HTR-8/SVneo (cell line): ENCODE measurements at regions not wholly inside any gene's neighbourhood (a gene's known extent, or its start where the extent isn't known, plus 50 kb on each side); places are given as distances from the start of the nearest gene placed in this dataset.

Experiments used
- DNase-seq: peaks from one replicate; pipeline ENCODE4 v3.0.0; 2011; ENCODE audit warnings: low spot score, mixed read lengths; ENCODE audit not compliant: insufficient read length
- FAIRE-seq: peaks from 2 replicates; lab custom pipeline; 2011; peaks lifted over from hg19 to GRCh38; lab: Jason Lieb, UNC

- DNase-seq (no peak), FAIRE-seq (no peak)
Measured at GRCh38 chr14:84592770-84593169, 937.2 kb upstream of the FLRT2 start.

- DNase-seq (no peak), FAIRE-seq (no peak)
Measured at GRCh38 chr14:84610086-84610485, 919.9 kb upstream of the FLRT2 start.

- FAIRE-seq, result no peak
- DNase-seq, result no peak
Measured at GRCh38 chr14:84622357-84622756, 907.6 kb upstream of the FLRT2 start.

GRCh38 chr14:84643446-84643845 is 886.5 kb upstream of the FLRT2 start:
- DNase-seq (no peak), FAIRE-seq (no peak)

DNA sequence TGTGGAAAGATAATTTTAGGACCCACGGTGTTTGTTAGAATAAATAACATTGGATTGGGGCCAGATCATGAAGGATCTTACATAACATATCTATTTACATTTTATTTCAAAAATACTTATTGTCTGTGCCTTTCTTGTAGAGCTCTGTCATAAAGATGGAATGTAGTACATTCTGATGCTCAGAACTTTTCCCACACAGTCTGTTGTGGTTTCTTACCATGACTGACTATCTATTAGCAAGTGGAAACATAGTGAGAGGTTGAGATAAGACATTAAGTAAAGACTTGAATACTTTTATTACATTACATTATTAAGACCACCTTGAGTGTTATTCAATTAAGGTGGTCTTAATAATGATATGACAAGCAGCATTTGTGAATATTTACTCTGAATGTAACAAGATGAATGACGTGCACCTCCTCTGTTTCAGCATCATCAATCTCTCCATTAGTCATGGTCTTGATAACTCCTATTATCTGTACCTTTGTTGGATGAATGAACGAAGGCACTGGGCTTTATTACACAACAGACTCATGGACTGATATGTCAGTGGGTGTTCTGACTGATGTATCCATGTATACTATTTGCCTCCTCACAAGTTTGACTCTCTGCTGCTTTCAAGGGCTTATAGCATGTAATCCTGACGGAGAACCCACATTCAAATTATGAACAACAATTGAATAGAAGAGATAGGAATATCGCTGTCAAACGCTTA is 883.0 kb upstream of the FLRT2 start:
- FAIRE-seq (no peak), DNase-seq (no peak)

GRCh38 chr14:84655014-84655413 is 874.9 kb upstream of the FLRT2 start:
- FAIRE-seq, result no peak
- DNase-seq, result no peak

DNA sequence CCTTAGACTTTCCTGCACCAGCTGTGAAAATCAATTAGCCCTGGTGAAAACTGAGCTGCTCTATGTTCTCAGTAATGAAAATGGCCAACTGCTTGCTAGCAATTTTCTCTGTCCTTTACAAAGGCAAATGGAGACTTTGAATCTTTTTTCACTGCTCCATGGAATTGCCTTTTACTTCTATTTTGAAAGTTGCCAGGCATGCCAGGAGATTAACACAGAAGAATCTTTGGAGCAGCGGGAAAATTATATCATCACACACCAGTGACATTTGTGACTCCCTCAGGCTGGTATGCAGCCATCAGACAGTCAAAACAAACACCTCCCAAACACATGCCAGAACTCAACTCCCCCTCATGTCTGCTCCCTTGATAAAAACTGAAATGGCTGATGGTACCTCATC is 872.0 kb upstream of the FLRT2 start:
- DNase-seq (no peak), FAIRE-seq (no peak)

- DNase-seq, result no peak
- FAIRE-seq, result no peak
Measured at GRCh38 chr14:84670796-84671195, 859.1 kb upstream of the FLRT2 start.

- no peak for DNase-seq
- no peak for FAIRE-seq
Measured at GRCh38 chr14:84671776-84672175, 858.2 kb upstream of the FLRT2 start.

- DNase-seq (no peak), FAIRE-seq (no peak)
Measured at GRCh38 chr14:84674636-84675035, 855.3 kb upstream of the FLRT2 start.

- DNase-seq (no peak), FAIRE-seq (no peak)
Measured at GRCh38 chr14:84686550-84686949, 843.4 kb upstream of the FLRT2 start.

GRCh38 chr14:84688297-84689025 is 841.5 kb upstream of the FLRT2 start:
- FAIRE-seq (no peak), DNase-seq (no peak)

DNA sequence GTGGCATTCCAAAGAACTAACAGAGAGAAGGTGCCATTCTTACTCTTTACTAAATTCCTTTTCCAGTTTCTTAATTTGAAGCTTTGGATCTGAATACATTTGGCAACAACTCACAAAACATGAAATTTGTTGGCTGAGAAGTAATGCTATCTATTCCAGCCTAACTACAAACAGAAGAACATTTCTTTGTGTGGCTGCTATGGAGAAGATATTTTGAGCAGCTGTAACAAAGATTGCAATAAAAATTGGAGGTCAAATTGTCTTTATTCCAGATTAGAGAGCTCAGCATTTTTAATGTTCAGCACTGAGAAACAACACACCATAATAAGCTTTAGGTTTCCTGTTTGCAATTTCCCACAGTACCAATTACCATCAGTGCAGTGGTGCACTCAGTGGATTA is 835.8 kb upstream of the FLRT2 start:
- FAIRE-seq (no peak), DNase-seq (no peak)

DNA sequence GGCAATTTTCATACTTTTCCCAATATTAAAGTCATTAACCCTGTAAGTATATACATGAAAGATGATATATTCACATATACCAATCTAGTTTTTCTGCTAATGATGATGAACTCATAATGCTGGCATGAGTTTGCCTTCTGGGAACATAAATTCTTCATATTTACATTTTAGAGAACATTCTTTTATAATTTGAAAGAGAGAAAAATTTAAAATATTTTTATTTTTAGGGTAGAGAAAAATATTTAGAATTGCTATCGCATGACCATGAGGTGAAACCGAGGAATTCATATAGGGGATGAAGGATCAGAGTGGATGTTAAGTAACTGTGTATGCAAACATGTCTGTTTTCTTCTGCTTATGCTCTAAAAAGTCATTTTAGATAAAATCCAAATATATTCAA is 825.3 kb upstream of the FLRT2 start:
- DNase-seq, result no peak
- FAIRE-seq, result no peak

DNA sequence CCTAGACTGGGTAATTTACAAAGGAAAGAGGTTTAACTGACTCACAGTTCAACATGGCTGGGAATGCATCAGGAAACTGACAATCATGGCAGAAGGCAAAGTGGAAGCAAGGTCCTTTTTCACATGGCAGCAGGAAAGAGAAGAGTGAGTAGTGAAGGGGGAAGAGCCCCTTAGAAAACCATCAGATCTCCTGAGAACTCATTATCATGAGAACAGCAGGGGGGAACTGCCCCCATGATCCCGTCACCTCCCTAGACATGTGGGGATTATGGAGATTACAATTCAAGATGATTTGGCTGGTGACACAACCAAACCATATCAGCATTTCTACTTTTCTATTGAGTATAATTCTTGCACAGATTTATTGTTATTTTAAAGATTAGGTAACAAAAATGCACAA is 822.1 kb upstream of the FLRT2 start:
- no peak for DNase-seq

GRCh38 chr14:84708865-84709264 is 821.1 kb upstream of the FLRT2 start:
- DNase-seq, result no peak
- FAIRE-seq, result no peak

More for the DNA sequence above, 822.1 kb upstream of the FLRT2 start:
- FAIRE-seq, result no peak

GRCh38 chr14:84726471-84726870 is 803.5 kb upstream of the FLRT2 start:
- no peak for DNase-seq
- FAIRE-seq, result no peak

DNA sequence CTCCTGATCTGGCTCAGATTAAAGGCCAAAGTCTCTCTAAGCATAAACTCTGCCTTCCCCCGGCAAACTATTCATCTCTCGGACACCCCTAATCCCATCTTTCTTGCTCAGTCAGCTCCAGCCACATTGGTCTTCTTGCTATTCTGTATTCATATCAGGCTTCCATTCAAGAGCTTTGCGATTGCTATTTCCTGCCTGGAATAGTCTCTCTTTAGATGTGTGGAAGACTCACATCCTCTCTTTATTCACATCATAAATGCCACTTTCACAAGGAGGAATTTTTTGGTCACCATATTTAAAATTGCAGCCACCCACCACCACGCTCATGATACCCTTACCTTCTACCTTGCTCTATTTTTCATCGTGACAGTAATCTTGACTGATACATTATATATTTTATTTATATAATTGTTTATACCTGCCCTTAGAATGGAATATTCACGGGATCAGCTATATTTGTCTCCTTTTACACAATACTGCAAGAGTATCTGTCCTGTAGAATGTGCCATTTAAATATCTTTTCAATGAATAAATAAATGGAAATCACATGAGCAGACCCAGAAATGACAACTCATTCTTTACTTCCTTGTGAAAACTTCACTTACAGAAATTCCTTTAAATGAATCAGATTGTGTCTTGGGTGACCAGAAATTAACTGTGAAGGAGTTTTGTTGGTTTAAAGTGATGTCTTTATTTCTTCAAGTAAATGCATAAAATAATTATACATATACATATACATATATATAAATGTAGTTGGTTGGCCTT is 780.6 kb upstream of the FLRT2 start:
- DNase-seq, result no peak
- FAIRE-seq, result no peak

DNA sequence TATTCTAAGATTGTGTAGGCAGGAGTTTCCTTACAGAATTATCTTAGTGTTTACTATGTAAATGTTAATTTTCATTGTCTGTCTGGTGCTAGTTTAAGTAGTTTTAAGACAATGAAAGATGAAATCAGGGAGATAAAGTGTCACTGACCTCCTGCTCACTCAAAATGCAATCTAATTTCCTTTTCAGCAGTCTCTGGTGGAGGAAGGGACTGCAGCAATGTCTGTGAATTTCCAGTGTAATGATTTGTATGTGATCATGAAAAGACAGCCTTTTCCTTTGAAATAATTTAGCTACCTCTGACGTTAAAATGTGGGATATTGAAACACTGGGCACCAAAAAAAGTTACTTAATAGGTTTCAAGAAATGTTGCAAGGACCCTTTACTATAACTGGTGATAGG is 779.7 kb upstream of the FLRT2 start:
- no peak for FAIRE-seq

DNA sequence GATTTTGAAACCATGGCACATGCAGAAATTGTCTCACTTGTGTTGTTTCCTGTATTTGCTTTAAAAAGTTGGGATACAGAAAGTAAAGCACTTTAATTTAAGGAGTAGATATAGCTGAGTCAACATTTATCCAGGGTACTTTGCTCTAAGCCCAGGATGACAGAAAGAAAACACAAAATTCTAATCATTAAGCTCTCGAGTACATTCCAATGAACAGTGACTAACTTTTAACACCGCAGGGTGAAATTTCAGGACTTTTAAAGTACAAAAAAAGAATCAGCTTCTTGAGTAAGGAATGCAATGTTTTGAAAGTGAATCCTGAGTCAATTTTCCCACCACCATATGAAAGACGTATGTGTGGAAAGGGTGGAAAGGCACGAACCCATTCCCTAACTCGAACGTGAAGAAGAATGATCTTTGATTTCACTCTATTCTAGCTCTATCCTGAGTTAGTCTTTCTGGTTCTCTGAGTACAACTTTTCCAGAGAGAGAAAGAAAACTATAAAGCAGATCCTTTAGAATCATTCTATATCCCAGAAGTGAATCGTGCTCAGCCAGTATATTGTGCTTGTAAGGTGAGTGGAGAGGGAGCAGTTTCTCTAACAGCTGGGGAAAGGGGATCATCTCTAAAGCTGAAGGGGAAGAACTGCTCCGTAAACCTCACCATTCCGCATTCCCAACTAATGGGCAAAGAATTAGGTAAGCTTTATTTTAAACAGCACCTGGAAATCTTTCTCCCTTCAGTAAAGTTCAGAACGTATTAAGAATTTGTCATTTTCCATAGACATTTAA is 779.0 kb upstream of the FLRT2 start:
- FAIRE-seq, result no peak
- no peak for DNase-seq

More for the DNA sequence above, 779.7 kb upstream of the FLRT2 start:
- DNase-seq, result no peak
